ENCODE measurements at regions not wholly inside any gene's neighbourhood (a gene's known extent, or its start where the extent isn't known, plus 50 kb on each side); places are given as distances from the start of the nearest gene placed in this dataset.

DNA sequence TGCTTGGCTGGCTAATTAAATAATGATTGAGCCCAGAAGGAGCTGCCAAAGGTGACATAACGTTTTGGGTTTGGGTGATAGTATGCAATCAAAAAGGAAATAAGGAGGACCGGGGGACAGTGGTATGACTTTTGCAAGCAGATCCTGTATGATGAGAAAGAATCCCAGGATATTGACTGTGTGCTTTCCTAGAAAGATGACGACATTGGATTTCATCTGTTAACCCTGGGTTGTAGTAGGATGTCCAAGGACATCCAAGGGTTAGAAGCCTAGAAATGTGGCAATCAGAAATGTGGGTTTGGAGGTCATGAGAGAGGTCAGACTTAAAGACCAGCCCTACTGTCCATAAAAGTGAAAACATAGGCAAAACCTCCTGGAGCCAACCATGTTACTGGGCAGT, 50.3 kb upstream of the HMHB1 start:
- DNase-seq = no peak

DNA sequence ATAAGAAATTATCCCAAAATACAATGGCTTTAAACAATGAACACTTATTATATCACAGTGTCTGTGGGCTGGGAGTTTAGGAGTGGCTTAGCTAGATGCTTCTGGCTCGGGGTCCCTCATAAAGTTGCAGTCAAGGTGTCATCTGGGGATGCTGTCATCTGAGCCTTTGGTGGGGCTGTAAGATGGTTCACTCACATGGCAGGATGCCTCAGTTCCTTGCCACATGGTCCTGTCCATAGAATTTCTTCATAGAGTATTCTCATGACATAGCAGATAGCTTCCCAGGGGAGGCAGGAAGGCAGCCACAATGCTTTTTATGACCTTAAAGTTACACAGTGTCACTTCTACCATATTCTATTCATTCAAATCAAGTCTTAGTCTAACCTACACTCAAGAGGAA, 51.2 kb upstream of the HMHB1 start:
- no peak for DNase-seq

DNA sequence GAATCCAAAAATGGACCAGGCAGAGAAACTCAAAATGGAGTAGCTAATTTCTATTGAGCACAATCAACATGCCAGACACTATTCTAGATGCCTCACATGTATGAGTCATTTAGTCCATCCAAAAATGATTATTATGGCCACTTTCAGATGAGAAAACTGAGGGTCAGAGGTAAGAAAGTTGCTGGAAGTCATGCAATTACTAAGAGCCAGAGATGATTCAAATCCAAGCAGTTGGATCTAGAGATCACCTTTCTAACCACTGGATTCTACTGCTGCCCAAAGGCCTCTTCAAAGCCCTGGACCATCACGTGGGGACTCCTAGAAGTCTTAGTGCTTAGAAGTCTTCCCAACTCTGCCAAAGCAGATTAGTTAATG, 51.8 kb upstream of the HMHB1 start:
- no peak for DNase-seq

DNA sequence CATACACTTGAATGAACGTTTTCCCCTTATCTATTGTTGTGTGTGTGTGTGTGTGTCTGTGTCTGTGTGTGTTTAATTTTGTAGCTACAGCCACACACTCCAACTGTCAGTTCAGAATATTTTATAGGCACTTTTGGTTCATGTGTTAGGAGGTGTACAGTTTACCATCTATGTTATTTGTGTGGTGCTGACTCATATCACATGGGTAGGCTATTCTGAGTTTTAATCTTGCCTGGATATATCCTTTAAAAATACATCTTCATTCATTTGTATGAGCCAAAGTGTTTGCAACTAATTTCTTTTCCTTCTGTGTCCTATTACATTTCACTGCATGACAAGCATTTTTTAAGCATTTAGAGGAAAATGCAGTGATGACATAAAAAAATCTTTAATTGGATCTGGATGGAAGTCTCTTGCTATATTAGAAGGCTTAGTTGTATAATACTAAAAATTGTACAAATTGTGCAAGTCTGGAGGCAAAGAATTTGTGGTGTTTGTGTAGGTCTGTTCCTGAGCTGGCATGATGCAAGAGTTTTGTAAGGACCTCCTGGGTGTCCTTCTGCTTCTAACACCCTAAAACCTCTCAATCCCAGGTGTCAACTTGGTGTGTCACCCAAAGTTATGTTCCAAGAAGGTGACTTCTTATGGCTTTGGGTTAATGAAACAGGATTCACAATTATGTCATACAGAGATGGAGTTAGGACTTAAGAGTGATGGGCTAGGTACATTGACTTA, 52.4 kb upstream of the HMHB1 start:
- no peak for DNase-seq

DNA sequence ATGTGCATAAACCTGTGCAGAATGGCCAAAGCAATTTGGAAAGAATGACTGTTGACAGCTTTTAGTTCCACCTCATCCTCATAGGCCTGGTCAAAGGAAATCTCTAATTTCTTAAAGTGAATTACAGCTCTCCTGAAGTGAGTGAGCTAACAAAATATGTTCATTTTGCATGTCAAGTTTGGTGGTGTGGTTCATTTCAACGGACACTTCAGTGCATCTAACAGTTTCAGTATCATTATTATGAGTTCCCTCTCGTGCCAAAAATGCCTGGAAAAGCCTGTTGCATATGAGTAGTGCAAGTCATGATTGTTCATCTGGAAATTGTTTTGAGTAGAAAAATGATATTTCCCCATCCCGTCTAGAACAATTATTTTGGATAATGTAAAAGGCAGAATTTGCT, 53.2 kb upstream of the HMHB1 start:
- no peak for DNase-seq

DNA sequence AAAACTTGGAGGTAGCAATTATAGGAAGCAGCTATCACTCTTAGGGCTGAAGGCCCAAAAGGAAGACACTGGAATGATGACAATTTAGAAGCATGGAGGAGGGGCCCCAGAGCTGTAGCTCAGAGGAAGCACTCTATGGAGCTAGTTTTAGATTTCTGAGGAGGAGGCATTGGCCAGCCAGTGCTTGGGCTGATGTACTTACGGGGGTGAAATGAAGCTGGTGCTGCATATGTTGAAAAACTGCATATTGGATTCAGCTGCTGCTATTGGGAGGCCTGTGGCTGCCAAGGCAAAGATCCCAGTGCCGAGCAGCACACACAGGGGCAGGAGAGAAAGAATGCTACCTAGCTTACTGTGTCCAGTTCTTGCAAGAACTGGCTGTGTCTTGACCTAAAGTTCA, 53.9 kb upstream of the HMHB1 start:
- peak; percentile 38 for DNase-seq

DNA sequence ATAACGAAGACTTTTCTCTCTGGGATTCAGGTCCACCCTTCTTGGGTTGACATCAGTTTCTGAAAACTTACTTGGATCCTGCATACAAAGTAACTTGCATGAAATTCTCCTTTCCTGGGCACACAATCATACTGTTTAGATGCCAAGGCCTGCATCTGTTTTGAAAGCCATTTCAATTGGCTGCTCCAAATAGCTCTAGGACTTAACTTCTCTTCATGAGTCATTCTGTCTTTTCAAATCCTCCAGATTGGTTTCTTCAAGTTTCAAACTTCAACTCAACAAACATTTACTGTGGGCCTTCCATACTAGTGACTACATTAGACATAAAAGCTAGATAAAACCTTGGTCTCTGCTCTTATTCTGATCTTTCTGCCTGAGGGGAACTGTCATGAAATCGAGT, 54.8 kb upstream of the HMHB1 start:
- DNase-seq = no peak

DNA sequence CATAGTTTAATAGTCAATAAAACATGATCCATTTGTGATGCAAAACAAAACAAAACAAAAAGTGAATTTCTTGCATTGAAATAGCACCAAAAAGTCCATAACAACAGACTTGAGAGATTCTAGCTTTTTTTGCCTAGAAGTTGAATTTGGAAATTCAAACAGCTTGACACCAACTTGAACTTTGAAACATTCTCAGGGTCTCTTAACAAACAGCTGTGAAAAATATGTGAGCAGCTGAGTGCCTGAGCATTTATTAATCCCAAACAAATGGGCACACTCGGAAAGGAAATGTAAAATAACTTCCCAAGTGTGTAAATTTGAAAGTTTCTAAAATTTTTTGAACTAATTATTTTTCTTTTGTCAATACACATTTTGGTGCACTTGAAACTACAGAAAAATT, 56.0 kb upstream of the HMHB1 start:
- no peak for DNase-seq

DNA sequence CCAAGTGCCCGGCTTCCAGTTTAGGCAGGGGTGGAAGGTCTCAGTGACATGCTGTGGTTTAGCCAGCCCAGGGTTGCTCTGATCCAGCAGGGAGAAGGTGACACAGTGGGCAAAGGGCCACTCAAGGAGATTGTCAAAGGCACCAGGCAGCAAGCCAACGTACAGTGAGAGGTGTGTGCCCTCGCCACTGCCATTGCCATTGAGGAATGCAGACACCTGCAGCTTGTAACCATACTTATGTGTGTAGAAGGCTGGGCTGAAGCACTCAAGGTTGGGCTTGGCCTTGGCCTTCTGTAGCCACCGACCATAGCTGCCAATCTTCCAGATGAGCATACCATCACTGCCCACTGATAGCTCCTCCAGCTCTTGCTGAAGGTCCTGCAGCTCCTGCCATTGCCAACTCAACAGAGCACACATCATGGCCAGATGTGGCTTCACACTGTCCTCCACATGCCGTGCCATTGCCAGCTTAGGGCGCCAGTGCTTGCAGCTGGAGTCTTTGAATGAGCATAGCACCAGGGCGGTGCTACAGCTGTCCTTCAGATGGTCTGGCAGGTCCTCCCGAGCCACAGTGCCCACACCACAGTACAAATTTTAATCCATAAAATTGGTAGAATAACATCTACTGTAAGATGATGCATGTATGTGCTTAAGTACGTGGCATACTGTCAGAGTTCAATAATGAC, 59.7 kb upstream of the HMHB1 start:
- no peak for DNase-seq

DNA sequence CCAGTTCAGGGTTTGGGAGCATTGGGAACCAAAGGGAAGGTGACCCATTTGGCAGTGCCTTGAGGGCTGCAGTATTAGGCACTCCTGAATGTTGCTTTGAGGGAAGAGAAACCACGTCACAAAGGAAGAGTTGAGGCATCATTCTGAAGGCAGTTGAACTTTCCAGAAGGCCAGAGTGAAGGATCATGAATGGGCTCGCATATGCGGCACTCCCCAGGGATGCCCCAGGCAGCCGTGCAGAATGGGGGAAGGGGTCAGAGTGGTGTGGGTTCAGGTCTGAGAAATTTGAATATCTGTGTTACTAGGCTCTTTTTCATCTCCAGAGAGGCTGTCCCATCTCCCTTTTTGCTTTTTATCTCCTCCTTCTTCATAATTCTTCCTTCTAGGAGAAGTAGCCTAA, 60.6 kb upstream of the HMHB1 start:
- DNase-seq = no peak

DNA sequence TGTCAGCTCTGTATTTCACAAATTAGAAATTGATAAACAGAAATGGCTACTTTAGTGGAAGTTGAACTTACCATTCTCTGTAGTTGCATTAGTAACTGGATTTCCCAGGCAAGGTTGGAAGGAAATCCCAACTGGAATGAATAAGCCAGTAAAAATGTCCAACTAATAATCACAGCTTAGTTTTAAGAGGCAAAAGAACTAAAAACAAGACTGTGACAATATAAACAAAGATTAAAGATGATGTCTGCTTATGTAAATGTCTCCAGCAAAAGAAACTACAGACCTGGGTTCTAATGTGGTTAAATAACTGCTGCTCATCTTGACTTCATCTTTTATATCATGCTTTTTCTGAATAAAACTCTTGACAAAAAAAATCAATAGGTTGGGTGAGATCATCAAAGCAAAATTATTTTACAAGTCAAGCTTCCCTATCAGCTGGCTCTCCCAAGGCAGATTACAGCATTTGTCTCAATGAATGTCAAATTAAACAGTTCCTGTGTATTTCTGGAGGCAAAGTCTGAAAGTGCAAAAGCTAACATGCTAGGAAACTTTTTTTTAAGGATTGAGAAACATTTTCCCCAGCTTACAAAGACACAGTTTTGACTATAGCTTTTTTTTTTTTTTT, 62.3 kb upstream of the HMHB1 start:
- no peak for DNase-seq

DNA sequence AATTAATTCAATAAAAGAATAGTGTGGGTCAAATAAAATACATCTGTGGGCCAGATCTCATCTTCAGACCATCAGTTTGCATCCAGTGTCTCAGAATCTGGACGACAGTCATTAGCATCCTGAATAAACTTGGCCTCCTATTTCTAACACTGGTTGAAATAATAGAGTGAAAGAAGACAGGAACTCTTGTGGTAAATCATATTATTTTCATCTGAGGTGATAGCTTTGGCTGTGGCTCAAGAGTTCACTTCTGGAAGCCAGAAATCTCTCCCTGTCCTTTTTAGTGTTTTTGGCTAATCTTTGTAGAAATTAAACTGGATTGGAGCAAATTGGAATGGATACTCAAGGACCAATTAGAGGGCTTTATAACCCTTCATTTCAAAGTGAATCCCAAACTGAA, 63.4 kb upstream of the HMHB1 start:
- DNase-seq = no peak

DNA sequence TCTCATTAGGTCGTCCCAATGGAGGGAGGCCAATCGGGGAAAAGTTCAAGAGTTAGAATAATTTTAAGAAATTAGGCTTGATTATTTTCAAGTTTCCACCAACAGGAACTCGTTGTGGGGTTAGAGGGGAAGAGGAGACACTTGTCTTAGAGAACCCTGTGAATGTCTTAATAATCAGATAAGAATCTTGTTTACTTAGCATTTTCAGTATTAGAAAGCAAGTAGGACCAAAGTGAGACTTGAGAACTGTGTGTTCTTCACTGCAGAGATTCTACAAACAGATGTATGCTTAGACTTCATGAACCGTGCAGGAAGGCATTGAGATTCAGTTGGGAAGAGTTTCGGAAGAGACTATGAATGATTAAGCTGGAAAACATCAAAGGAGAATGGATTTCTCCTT, 69.0 kb upstream of the HMHB1 start:
- DNase-seq = no peak

DNA sequence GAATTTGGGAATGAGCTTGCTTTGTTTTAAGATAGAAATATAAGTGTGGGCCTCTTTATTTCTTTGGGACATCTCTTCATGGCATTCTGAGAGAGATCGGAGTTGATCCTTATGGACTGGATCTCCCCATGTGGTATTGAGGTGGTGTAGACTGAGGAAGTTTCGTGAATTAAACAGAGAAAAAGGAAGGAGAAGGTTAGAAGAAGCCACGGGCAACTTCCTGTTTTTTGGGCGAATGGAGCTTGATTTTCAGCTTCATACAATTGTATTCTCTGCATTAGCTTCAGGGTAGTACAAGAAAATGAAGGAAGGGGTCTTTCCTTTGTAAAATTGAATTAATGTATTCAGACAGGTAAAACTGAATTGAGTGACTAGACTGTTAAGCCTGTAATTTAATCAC, 70.5 kb upstream of the HMHB1 start:
- DNase-seq = no peak

DNA sequence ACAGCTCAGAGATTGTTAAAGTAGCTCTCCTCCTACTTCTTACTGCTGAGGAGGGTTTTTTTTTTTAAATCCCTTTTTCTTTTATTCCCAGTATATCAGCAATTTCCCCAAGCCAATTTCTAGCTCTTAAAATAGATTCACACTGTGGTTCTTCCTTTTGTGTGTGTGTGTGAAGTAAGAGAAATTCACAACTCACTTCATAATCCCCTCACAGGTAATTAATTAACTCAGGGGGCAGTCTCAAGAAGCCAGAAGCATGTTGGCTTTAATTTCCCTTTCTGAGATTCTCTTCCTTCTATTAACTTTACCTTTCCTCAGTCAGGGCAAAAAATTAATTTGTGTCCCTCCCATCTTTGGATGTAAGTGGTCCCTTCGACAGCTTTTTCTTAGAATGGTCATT, 71.0 kb upstream of the HMHB1 start:
- no peak for DNase-seq

DNA sequence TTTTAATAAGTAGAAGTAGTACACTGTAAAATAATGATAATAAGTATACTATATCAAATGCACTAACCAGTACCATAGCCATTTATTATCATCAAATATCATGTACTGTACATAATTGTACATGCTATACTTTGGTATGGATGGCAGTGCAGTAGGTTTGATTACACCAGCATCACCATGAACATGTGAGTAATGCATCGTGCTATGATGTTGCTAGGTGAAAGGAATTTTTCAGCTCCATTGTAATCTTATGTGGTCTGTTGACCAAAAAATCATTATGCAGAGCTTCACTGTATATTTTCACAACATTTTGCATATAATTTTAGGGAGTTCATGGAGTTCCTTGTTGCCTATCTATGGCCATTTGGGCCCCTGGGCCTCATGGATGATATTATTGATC, 72.2 kb upstream of the HMHB1 start:
- DNase-seq = no peak

DNA sequence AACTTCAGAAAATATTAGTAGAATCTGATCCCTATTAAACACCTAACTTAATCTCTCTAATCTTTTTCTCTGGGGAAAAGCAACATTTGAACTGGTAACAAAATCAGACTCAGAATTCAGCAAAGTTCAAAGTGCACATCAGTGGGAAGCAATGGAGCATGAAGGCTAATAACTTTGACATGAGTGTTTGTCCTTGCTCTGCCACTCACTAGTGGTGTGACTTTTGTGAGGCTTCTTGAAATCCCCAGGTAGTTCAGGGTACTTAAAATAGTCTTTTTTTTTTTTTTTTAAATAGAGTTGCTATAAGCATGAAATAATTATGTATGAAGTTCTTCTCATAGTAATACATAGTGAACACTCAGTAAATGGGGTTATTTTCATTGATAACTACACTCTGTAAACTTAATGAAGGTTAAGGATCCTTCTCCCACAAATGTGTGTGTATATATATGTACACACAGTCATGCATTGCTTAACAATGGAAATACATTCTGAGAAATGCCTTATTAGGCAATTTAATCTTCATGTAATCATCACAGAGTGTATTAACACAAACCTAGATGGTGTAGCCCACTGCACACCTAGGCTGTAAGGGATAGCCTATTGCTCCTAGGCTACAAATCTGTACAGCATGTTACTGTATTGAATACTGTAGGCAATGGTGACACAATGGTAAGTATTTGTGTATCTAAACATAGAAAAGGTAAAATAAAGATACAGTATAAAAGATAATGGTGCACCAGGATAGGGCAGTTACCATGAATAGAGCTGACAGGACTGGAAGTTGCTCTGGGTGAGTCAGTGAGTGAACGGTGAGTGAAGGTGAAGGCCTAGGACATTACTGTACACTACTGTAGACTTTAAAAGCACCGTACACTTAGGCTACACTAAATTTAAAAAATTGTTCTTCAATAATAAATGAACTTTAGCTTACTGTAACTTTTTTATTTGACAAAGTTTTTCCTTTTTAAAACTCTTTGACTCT, 73.3 kb upstream of the HMHB1 start:
- DNase-seq = no peak

DNA sequence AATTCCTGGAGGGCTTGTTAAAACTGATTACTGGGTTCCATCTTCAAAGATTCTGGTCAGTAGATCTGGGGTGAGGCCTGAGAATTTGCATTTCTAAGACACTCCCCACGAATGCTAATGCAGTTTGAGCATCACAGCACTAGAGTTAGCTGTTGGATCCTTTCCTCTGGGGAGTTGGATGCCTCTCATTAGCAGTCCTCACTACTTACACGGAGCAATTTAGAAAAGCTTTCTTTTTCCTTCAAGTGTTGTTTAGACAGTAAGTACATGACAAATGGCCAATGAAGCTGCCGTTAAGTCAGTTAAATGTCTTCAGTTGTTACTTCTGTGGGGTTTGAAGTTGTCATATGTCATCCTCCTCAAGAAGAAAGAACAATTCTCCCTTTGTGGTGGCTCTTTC, 74.9 kb upstream of the HMHB1 start:
- no peak for DNase-seq

DNA sequence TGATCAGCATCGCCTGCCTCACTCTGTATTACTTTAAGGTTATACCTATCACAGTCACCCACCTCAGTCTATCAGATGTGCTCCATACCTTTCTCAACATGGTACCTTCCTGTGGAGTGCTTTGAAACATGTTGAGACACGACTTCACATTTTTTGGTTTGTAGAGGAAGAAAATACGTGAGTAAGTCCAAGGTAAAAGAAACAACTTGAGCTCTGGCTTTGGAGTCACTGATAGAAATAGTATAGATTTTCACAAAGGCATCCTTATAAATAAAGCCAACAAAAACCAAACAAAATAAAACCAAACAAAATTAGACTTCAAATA, 77.5 kb upstream of the HMHB1 start:
- no peak for DNase-seq

DNA sequence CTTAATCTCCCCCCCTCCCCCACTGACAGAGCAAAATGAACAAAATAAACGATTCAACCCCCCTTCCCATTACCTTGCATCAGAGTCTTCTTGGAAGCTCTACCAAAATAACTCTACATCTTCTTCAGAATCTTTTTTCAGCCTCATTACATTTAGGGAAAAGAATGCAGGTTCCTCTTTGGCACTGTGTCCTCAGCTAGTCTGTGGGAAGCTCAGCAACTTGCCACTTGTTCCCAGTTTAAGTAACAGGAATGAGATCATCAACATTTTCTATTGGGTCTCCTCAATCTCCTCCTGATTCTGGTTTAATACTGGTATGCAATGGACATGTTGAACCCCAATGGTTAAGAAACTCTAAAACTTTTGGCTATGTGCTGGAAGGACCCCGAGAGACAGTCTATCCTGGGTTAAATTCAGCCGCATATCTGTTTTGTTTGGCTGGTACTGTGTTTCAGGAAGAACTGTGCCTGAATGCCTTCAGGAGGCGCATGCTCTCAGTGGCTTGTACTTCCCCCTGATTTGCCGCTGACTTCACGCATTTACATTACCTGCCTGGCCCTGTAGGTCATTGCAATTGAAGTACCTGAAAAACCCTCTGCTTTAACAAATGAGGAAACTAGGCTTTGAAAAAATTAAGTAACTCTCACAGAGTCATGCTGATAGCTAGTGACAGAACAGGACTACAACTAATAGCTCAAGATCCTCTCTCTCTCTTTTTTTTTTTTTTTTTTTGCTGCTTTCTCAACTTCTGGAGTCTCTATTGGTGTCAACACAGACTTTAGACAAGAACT, 78.1 kb upstream of the HMHB1 start:
- no peak for DNase-seq

DNA sequence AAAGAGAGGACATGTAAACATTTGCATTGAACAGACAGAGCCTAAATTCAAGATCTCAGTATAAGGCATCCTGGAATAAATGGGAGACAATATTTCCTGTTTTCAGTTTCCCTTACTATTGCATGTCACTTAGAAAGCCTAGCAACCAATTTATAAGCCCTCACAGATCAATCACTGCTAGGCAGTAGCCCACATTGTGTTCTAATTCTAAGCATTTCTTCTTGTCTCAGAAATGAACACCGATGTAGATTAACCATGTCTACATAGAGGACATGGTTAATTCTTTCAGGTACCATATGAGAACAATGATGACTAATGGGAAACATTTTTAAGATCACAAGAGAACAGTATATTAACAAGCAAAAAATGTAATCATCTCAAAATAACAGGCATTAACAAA, 79.6 kb upstream of the HMHB1 start:
- DNase-seq = no peak

DNA sequence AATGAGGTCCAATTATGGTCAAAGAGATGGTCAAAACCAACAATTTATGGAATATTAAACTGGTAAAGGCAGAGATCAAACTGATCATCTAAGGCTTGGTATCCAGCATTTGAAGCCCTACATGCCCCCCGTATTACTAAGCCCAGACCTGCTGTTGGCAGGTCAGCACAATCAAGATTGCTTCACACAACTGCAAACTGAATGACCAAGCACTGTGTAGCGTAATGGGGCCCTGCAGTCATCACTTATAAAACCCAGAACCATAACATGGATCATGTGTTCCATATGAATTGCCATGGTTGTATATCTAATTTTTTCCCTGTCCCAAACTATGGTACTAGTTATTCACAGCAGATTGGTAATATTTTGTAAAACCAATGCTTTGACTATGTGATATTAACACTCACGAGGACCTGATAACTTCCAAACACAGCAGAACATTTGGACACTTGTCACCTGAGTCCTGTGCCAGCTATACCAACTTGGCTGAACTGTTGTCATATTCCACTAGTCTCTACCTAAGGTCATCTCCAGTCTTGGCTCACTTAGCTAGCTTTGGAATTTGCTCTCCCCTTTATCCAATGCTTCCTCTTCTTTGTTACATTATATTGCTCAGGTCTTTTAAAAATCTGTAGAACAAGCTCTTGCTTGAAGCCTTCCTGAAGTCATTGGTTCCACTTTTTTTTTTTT, 81.7 kb upstream of the HMHB1 start:
- no peak for DNase-seq

All from left hindlimb (tissue), 1 donor.